NCI-H226 (cell line): ENCODE measurements at regions not wholly inside any gene's neighbourhood (a gene's known extent, or its start where the extent isn't known, plus 50 kb on each side); places are given as distances from the start of the nearest gene placed in this dataset.
A peak's percentile ranks its signal among the peaks of the same experiment; 100 is the strongest.

Experiments used
- DNase-seq: peaks from one replicate; pipeline ENCODE4 v3.0.0-alpha.2; 2015

- no peak for DNase-seq
Observed at GRCh38 chr5:93313672-93314071, 267.3 kb downstream of the NR2F1-AS1 start.

- DNase-seq: peak; percentile 58
Observed at GRCh38 chr5:93311881-93312280, 269.1 kb downstream of the NR2F1-AS1 start.

GRCh38 chr5:93307557-93307956 is 273.5 kb downstream of the NR2F1-AS1 start:
- peak; percentile 84 for DNase-seq

GRCh38 chr5:93305984-93306383 is 275.0 kb downstream of the NR2F1-AS1 start:
- no peak for DNase-seq

- DNase-seq: no peak
Observed at GRCh38 chr5:93304456-93305250, 276.4 kb downstream of the NR2F1-AS1 start.

- DNase-seq: no peak
Observed at GRCh38 chr5:93303291-93303691, 277.7 kb downstream of the NR2F1-AS1 start.

- DNase-seq: no peak
Observed at GRCh38 chr5:93302711-93303110, 278.3 kb downstream of the NR2F1-AS1 start.

- no peak for DNase-seq
Observed at GRCh38 chr5:93300945-93301344, 280.1 kb downstream of the NR2F1-AS1 start.

- DNase-seq: no peak
Observed at GRCh38 chr5:93300309-93300923, 280.6 kb downstream of the NR2F1-AS1 start.

- no peak for DNase-seq
Observed at GRCh38 chr5:93299681-93300308, 281.2 kb downstream of the NR2F1-AS1 start.

- DNase-seq: no peak
Observed at GRCh38 chr5:93297116-93297515, 283.9 kb downstream of the NR2F1-AS1 start.

- DNase-seq: no peak
Observed at GRCh38 chr5:93296338-93296737, 284.7 kb downstream of the NR2F1-AS1 start.

GRCh38 chr5:93294996-93295395 is 286.0 kb downstream of the NR2F1-AS1 start:
- DNase-seq: no peak

- peak; percentile 87 for DNase-seq
Observed at GRCh38 chr5:93294199-93294598, 286.8 kb downstream of the NR2F1-AS1 start.

GRCh38 chr5:93289942-93290341 is 291.1 kb downstream of the NR2F1-AS1 start:
- DNase-seq: no peak

- DNase-seq: no peak
Observed at GRCh38 chr5:93285461-93285860, 295.6 kb downstream of the NR2F1-AS1 start.

GRCh38 chr5:93281980-93282772 is 298.8 kb downstream of the NR2F1-AS1 start:
- DNase-seq: no peak

GRCh38 chr5:93280518-93280917 is 300.5 kb downstream of the NR2F1-AS1 start:
- DNase-seq: no peak

- no peak for DNase-seq
Observed at GRCh38 chr5:93279296-93279963, 301.6 kb downstream of the NR2F1-AS1 start.

GRCh38 chr5:93278896-93279295 is 302.1 kb downstream of the NR2F1-AS1 start:
- no peak for DNase-seq

GRCh38 chr5:93277051-93277450 is 304.0 kb downstream of the NR2F1-AS1 start:
- DNase-seq: no peak

GRCh38 chr5:93275376-93275775 is 305.6 kb downstream of the NR2F1-AS1 start:
- DNase-seq: no peak

GRCh38 chr5:93274291-93274690 is 306.7 kb downstream of the NR2F1-AS1 start:
- DNase-seq: peak; percentile 81
